ENCODE measurements at regions not wholly inside any gene's neighbourhood (a gene's known extent, or its start where the extent isn't known, plus 50 kb on each side); places are given as distances from the start of the nearest gene placed in this dataset.

DNA sequence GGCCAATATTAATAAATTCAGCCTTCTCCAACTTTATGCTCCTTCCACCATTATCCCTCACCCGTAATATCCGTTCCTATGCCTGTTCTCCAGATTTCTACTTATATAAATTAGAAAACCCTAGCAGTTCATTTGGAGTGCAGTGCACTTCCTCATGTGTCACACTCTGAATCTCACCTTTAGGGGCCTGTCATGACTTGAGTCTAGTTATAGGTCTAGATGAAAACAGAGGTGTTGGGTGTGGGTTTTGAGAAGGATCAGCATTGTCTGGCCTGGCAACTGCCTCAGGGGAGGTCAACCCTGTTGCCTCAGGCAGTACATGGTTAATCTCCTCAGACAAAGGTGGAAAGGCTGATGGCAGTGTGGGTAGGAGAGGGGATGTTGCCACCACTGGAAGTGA, 876.8 kb downstream of the FAT4 start:
- no peak for TF ChIP-seq YY1 (IDR thresholded peaks at IDR 0.05; ENCODE audit: insufficient read depth, insufficient read length)
- no peak for TF ChIP-seq ZNF274 (IDR thresholded peaks at IDR 0.05; ENCODE audit: low read depth, low read length)
